Mammary epithelial cell (primary cell): ENCODE measurements at regions not wholly inside any gene's neighbourhood (a gene's known extent, or its start where the extent isn't known, plus 50 kb on each side); places are given as distances from the start of the nearest gene placed in this dataset.

Experiments used
- CTCF ChIP-seq, 2 donors: IDR thresholded peaks in 1 of 2; conservative IDR thresholded peaks in 1 of 2; 2 replicates each; pipeline ENCODE4 v1.5.1; 2011 to 2012; ENCODE audit warnings: inconsistent platforms in 2 of 2, low read length in 2 of 2, mild to moderate bottlenecking in 2 of 2, control low read depth in 1 of 2, low read depth in 1 of 2; ENCODE audit not compliant: insufficient read depth in 1 of 2; ENCODE audit errors: extremely low read depth in 1 of 2
- EZH2 ChIP-seq: IDR thresholded peaks from 2 replicates; pipeline ENCODE4 v1.6.1; 2012; ENCODE audit warnings: low read length, inconsistent platforms, borderline replicate concordance

DNA sequence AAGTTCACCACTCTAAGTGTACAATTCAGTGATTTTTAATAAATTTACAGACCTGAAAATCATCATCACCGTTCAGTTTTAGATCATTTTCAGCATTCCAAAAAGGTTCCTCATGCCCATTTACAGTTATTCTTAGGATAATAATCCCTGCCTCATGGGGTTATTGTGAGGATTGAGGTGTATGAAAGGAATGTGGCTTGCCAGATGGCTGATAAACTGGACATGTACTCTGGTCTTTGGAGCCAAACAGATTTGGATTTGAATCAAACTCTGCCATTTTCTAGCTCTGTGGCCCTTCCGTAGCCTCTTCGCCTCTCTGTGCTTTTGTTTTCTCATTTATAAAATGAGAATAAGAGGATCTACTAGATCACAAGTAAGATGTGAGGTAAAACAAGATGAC, 53.9 kb upstream of the GPRC5B start:
- no peak for TF ChIP-seq CTCF (conservative IDR thresholded peaks at IDR 0.05 in 1 of 2, IDR thresholded peaks at IDR 0.05 in 1 of 2; ENCODE audit: extremely low read depth in 1 of 2, insufficient read depth in 1 of 2, low read depth in 1 of 2, low read length in 2 of 2)
- TF ChIP-seq EZH2: no peak
